DND-41 (cell line): ENCODE measurements at regions not wholly inside any gene's neighbourhood (a gene's known extent, or its start where the extent isn't known, plus 50 kb on each side); places are given as distances from the start of the nearest gene placed in this dataset.

Source experiments
- EZH2 ChIP-seq: IDR thresholded peaks from 3 replicates; pipeline ENCODE4 v1.6.1; 2012; ENCODE audit warnings: borderline replicate concordance, low read depth, mild to moderate bottlenecking, moderate library complexity, low read length, inconsistent platforms; ENCODE audit not compliant: severe bottlenecking
- TF ChIP-seq, protein P1 (sequence below): IDR thresholded peaks from 2 replicates; pipeline ENCODE4 v1.5.1; 2012; ENCODE audit warnings: borderline replicate concordance, low read length, moderate library complexity, mild to moderate bottlenecking; ENCODE audit not compliant: poor library complexity, severe bottlenecking; ENCODE audit errors: extremely low read depth

- TF ChIP-seq EZH2: no peak
- TF ChIP-seq, protein P1, sequence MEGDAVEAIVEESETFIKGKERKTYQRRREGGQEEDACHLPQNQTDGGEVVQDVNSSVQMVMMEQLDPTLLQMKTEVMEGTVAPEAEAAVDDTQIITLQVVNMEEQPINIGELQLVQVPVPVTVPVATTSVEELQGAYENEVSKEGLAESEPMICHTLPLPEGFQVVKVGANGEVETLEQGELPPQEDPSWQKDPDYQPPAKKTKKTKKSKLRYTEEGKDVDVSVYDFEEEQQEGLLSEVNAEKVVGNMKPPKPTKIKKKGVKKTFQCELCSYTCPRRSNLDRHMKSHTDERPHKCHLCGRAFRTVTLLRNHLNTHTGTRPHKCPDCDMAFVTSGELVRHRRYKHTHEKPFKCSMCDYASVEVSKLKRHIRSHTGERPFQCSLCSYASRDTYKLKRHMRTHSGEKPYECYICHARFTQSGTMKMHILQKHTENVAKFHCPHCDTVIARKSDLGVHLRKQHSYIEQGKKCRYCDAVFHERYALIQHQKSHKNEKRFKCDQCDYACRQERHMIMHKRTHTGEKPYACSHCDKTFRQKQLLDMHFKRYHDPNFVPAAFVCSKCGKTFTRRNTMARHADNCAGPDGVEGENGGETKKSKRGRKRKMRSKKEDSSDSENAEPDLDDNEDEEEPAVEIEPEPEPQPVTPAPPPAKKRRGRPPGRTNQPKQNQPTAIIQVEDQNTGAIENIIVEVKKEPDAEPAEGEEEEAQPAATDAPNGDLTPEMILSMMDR: no peak
Measured at GRCh38 chr9:25827626-25828025, 149.4 kb upstream of the TUSC1 start.
